Hindlimb muscle (tissue), 1 donor: ENCODE measurements at regions not wholly inside any gene's neighbourhood (a gene's known extent, or its start where the extent isn't known, plus 50 kb on each side); places are given as distances from the start of the nearest gene placed in this dataset.

Experiments used
- DNase-seq: peaks from one replicate; pipeline ENCODE4 v3.0.0-alpha.2; 2013

GRCh38 chr11:64457416-64458010, 98.2 kb upstream of the SLC22A11 start:
- no peak for DNase-seq

DNA sequence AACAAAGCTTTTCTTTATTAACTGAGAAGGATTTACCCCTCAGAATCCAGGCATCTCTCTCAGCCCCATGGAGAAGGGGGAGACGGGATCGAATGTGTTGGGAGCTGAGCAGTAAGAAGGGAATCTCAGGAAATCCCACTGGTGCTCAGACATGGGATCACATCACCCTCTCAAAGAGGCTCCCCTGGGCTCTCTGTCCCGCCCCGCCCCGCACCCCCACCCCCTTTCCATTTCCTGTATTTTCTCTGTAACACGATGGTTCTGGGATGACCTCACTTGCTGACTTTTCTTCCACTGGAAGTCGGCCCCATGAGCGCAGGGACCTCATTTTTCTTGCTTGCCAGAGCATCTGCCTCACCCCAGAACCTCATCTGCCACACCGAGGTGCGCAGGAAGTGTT, 96.7 kb upstream of the SLC22A11 start:
- no peak for DNase-seq

DNA sequence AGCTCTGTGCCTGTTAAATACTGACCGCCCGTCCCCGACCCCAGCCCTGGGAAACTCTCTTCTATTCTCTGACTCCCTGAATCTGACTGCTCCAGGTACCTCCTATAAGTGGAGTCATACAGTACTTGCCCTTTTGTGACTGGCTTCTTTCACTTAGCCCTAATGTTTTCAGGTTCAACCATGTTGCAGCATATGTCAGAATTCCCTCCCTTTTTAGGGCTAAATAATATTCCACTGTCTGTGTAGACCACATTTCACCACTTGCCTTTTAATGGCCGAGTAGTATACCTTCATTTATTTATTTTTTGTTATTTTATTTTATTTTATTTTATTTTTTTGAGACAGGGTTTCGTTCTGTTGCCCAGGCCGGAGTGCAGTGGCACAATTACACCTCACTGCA, 96.1 kb upstream of the SLC22A11 start:
- DNase-seq, result no peak

DNA sequence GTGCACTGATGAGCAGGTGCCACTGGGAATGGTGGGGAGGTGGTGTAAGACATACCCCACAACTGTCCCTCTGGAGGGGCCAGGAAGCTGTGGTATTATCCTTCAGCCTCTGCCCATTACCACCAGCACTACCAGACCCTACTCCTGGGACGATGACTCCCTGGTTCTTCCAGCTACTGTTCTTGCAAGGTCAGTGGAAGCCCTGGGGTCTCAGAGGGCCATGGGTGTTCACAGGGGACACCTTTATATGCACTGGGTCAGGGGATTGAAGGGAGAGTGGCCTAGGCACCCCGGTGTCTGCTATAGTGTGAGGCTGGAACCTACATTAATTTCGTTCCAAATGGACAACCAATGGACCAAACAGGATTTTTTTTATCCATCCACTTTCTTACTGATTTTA, 94.7 kb upstream of the SLC22A11 start:
- DNase-seq, result no peak

DNA sequence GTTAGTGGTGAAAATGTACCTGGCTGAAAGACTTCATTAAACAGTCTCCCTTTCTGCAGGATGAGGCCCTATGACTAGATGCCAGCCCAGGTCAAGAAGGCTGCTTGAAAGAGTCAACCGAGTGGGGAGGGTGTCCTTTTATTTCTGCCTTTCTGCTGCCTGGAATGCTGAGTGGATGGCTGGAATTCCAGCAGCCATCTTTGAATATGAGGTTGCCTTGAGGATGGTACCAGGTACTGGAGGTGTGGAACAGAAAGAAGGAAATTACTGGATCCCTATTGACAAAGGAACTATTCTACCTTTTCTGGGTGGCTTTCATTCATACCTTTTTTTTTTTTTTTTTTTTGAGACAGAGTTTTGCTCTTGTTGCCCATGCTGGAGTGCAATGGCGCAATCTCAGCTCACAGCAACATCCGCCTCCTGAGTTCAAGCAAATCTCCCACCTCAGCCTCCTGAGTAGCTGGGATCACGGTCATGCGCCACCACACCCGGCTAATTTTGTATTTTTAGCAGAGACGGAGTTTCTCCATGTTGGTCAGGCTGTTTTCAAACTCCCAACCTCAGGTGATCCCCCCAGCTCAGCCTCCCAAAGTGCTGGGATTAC, 89.5 kb upstream of the SLC22A11 start:
- no peak for DNase-seq

- no peak for DNase-seq
These were observed 86.5 kb upstream of the SLC22A11 start for GRCh38 chr11:64469288-64469687.

DNA sequence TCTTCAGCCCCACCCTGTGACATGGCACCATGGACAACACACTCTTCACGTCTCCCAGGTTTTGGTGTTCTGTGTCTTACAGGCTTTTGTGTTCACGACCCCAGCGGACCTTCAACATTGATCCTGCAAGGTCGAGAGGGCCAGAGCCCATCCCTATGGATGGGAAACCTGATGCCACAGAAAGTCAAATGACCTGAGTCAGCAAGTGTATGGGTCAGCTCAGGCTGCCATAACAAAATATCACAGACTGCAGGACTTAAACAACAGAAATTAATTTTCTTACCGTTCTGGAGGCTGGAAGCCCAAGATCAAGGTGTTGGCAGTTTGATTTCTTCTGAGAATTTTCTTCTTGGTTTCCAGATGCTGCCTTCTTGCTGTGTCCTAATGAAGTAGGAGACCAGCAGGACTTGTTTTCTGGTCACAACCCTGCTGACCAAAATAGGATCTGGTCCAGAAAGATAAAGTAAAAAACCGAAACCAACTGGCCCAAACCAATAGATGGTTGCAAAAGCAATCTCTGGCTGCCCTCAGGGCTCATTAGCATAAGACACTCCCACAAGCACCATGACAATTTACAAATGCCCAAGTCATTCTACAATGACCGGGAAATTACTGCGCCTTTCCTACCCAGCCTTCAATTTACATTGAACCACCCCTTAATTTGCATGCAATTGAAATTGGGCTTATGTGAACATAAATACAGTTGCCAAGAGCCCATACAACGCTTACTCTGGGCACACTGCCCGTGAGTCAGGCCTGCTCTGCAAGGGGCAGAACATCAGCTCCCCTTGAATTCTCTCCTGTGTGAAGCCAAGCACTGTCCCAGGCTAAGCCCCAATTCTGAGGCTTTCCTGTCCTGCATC, 82.9 kb upstream of the SLC22A11 start:
- no peak for DNase-seq

GRCh38 chr11:64474680-64475079, 81.1 kb upstream of the SLC22A11 start:
- DNase-seq, result no peak

DNA sequence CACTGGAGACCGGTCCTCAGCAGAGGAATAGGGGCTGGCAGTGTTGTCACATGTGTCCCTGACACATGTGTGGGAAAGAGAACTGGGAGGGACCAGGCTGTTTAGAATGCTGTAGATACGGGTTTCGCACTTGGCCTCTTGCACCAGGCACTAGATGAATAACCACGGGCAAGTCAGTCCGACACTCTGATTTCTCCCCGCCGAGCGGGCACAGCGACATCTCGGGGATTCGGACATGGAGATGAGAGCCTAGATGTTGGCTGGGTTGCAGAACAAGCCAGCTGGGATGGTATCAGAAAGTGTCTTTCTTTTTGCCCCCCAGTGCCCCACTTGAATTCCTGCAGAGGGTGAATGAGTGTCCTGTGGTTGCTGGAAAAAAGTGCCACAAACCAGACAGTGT, 80.6 kb upstream of the SLC22A11 start:
- DNase-seq, result no peak

DNA sequence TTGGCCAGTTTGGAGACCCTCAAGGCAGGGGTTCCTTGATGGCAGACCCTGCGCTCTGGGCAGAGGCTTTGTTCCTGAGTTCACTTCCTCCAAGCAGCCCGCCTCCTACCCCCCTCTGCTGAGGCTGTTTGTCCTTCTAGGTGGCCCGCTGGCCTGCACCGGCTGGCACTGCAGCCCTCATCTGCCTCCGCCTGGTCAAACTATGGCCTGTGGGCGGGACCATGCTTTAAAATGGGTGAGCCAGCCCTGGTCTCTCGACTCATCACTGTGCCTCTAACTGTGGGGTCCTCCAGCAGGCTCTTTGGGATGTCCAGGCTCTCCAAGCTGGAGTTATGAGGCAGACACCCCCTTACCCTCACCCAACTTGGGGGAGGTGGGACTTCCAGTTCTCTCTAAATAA, 78.9 kb upstream of the SLC22A11 start:
- DNase-seq, result no peak

GRCh38 chr11:64477675-64478074, 78.1 kb upstream of the SLC22A11 start:
- no peak for DNase-seq

GRCh38 chr11:64482588-64482987, 73.2 kb upstream of the SLC22A11 start:
- DNase-seq, result peak; percentile 34

GRCh38 chr11:64484191-64485022, 71.3 kb upstream of the SLC22A11 start:
- DNase-seq, result no peak

DNA sequence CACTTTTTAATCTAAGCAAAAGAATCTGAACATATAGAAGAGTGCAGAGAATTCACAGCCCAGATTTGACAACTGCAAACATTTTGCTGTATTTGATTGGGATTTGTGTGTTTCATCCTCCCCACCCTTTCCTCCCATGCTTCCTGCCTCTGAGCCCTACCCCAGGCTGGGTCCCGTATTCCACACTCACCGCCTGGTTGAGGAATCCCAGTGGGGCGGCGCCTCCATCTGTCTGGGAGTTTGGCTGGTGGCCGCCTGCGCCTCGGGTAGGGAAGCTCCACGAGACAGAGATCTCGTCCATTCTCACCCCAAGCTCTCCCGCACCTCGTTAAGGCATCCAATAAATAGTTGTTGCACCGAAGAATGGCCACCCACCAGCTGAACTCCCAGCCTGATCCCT, 70.7 kb upstream of the SLC22A11 start:
- no peak for DNase-seq

DNA sequence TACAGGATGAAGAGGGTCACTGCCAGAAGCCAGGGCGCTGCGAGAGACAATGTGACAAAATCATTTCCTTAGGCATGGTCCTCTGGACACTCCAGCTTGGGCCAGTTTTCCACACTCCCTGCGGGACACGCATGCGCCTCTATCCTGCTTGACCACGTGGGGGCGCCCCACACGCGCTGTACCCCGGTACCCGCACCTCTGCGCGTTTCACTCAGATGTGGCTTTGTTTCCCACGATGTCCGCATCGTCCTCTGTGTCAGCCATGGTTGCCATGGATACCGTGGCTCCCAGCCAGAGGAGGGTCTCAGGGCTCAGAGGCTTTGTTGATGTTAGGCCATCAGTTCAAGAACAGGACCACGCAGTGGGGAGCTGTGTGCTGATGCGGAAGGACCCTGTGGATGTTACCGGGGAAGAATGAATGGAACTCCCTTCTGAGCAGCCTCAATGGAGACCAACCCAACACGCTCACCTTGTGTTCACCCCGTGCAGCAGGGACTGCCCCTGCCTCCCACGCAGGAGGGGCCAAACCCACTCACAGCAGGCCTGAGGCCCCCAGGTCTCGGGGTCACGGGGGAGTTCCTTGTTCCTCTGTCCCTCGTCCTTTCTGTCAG, 65.8 kb upstream of the SLC22A11 start:
- peak; percentile 37 for DNase-seq

GRCh38 chr11:64490562-64491216, 65.1 kb upstream of the SLC22A11 start:
- DNase-seq, result no peak

GRCh38 chr11:64492561-64492960, 63.2 kb upstream of the SLC22A11 start:
- DNase-seq, result no peak

- no peak for DNase-seq
These were observed 57.6 kb upstream of the SLC22A11 start for GRCh38 chr11:64498136-64498535.

DNA sequence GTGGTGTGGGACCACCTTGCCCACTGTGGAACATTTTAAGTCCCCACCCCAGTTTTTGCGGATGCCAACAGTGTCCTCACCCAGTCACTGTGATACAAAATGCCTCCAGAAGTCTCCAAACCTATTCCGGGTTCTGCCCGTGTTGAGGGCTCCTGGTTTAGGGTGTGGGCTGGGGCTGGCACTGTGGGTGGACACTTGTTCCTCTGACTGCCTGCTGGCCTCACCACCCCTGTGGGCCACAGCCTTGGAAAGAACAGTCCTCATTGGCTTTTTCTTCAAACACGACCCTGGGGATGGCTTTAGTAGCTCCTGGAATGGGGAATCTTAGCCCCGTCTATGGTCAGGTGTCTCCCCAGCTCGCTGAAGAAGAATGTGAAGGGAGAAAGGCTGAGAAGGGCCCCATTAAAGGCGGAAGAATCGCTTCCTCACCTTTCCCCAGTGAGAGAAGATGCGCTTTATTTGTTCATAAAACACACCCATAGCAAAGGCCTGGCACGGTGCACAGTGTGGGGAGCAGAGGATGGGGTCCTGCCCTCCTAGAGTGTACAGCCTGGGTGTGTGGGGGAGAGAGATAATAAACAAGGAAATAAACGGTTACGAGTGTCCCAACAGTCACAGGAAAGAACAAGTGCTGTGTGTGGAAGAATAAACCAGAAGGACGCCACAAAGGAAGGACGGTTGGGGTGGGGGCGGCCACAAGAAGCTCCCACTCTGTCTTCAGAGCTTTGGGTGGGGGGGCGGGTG, 56.3 kb upstream of the SLC22A11 start:
- no peak for DNase-seq

DNA sequence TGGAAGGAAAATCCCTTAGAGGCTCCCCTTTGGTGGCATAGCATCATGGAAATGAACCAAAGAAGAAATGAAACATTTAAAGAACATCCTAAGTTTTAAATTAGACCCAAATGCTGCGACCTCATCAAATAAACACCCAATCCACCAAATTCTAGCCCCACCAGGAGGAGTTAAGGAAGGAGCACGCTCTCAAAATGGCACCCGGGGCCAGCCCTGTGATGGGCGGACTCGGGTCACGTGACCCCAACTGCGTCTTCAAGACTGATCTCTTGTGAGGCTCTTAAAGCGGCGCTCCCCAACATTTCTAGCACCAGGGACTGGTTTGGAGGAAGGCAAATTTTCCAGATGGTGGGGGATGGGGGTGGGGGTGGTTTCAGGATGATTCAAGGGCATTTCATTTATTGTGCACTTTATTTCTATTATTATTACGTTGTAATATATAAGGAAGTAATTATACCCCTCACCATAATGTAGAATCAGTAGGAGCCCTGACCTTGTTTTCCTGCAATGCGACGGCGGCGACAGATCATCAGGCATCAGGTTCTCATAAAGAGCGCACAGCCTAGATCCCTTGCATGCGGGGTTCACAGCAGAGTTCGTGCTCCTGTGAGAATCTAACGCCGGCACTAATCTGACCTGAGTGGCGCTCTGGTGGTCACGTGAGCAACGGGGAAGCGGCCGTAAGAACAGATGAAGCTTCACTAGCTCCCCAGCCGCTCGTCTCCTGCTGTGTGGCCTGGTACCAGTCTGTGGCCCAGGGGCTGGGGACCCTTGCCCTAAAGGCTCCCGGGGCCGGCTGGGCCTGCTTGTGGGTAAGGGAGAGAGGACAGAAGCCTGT, 55.3 kb upstream of the SLC22A11 start:
- DNase-seq, result no peak
